ENCODE measurements at regions not wholly inside any gene's neighbourhood (a gene's known extent, or its start where the extent isn't known, plus 50 kb on each side); places are given as distances from the start of the nearest gene placed in this dataset.
"Not testable (repeated sequence)": the region's sequence is repeated elsewhere in the genome, so short reads cannot be mapped to it uniquely, and the experiment has no call there.

DNA sequence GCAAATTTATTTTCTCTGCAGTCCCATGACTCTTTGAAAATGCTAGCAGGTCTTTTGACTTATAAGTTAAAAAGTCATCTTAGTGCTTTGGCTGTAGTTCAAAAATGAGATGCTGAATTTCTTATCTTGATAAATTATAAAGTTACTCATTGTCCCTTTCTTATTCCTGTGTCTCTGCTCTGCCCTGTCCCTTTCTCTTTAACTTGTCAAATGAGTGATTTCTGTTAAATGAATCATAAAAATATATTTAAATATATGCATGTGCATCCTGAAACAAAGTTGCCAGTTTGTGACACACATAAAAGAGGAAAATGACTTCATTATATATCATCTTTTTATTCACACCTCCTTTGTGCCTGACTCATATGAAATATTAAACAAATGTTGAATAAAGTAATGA, 1097.3 kb upstream of the EPHA6 start:
- no peak for DNase-seq

DNA sequence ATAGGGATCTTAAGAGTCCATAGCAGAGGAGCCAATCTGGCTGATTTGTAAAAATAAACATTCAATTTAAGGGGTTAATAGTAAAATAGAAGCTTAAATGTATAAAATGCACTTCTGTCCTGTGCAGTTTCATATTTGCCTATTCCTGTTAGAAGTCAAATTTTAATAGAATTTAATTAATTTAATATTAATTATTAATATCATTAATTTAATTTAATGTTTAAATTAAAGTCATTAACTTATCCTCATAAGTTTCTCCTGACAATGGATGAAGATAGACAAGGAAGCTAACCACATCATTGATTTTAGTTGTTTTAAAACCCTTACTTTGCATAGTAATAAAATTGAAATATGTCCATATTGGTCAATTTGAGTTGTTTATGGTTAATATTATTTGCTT, 1096.2 kb upstream of the EPHA6 start:
- no peak for DNase-seq

DNA sequence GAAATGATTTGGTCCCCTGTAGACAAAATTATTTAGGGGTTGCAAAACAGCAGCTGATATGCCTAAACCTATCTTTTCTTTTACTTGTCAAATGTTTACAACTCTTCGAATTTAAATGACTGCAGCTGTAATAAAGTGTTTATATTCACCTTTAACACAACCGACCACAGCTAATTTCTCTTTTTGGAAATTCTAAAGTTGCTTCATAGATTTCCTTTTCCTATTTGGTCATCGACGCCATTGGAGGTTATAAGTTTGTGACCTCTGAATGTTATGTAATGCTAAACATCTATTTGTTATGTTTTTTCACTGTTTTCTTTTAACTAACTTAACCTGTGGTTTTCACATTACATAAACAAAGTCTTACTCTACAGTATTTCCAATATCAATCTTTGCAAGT, 1094.9 kb upstream of the EPHA6 start:
- DNase-seq = no peak

DNA sequence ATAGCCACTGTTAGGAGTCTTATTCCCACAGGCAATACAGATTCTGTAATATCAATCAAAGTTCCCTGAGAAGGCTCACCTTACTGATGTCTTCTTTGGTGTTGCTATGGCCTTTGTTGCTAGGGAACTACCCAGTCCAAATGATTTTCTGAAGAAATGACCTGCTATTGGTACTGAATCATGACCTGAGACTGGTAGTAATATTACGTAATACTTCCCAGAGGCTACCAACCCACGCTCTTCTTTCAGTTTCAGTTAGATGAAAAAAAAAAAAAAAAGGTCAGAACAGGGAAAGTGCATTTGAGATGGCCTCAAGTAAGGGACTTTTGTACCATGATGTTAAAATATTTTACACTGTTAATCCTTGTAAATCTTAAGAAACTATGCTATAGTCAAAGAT, 1092.5 kb upstream of the EPHA6 start:
- DNase-seq = no peak

DNA sequence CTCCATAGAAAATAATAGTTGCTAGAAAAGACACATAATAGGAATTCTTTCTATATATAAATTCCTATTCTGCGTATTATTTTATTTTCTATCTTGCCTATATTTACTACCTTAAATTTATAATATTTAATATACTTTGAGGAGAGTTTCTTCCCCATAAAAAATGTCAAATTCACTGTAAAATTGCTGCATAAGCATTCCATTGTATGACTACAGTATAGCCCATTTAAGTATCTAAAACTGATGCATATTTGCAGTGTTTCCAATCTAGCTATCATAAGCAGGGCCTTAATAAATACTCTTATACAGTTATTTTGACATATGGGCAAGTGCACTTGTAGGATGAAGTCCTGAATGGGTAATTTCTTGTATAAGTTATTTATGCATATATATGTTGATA, 1088.6 kb upstream of the EPHA6 start:
- DNase-seq = no peak

DNA sequence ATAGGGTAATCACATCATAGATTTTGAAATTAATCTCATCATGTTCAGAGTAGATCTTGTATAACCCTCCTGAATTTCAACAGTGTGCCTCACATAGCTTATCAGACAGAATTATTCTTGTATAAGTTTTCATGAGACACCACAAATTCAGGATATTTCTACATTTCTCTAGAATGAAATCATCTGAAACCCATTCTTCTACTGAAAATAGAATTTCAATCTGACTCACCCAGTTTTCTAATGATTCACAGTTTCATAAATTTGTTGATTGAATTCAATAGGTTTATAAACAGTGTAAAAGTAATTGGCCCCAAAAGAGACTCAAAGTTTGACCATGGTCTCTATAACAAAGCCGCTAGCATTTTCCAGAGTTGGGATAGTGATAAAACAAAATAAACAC, 1082.6 kb upstream of the EPHA6 start:
- DNase-seq = no peak

DNA sequence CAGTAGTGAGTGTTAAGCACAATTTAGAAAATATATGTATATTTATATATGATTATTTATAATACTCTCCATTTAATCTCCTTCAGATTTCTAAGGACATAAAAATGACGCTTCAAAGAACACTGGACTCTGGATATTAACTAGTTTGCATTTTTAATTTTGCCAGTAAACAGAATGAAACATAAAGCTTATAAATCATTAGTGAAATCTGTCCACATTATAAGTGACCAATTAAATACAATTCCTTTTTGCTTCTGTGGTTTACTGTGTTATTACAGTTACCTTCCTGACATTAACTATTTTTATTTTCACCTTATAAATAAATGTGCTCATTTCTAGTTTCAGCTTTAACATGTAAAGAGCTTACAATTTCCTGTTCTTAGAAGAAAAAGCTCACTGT, 1081.1 kb upstream of the EPHA6 start:
- DNase-seq = no peak

DNA sequence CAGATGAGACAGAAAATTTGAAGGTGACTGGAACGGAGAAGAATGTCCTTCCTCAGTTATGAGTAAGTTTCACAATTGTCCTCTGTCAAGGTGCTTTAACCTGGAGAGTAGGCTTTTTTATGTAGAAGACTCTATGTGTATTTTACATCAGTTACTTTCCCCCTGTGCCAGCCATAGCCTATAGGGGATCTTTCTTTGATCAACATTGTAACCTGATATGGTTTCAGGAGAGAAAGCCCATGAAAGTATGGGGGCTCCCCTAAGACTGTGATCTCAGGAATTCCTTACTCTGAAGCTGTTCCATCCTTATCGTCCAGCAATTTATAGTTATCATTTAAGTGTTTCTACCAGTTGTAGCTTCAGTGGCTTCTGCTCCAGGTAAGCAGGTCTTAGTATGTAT, 1076.3 kb upstream of the EPHA6 start:
- no peak for DNase-seq

DNA sequence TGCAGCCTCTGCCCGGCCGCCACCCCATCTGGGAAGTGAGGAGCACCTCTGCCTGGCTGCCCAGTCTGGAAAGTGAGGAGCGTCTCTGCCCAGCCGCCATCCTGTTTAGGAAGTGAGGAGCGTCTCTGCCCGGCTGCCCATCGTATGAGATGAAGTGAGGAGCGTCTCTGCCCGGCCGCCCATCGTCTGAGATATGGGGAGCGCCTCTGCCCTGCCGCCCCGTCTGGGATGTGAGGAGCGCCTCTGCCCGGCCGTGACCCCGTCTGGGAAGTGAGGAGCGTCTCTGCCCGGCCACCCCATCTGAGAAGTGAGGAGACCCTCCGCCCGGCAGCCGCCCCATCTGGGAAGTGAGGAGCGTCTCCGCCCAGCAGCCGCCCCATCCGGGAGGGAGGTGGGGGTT, 1069.5 kb upstream of the EPHA6 start:
- not testable (repeated sequence) for DNase-seq

DNA sequence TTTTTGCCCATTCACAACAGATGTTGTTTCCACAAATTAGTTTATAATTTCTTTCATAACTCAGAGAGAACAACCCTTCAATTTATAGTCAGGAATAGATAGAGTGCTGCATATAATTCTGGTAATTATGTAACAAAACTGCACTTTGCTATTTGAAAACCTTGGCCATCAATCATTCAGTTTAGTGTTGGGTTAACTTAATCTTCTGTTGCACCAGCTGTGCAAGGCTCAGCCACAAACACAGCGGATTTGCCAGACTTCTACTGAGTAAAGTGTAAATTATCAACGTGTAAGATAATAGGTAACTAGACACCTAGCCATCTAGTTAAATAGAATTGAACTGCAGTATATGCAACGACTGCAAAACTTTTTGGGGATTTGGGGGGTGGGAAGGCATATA, 1064.3 kb upstream of the EPHA6 start:
- DNase-seq = no peak

DNA sequence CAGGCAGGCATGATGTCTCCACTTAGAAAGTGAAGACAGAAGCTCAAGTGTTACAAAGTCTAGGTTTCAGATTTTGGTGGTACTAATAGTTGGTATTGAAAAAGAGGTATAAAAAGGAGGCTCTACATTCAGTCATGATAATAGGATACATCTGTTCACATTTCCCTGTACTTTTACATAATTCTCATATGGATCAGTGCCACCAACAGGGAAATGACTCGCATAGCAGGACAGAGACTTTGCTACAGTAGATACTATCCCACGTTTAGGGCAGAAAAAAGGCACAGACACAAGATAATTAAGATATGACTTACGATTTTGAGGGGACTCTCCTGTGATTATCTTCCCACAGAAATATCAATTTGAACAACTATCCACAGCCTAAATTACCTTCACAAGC, 1062.9 kb upstream of the EPHA6 start:
- DNase-seq = no peak

DNA sequence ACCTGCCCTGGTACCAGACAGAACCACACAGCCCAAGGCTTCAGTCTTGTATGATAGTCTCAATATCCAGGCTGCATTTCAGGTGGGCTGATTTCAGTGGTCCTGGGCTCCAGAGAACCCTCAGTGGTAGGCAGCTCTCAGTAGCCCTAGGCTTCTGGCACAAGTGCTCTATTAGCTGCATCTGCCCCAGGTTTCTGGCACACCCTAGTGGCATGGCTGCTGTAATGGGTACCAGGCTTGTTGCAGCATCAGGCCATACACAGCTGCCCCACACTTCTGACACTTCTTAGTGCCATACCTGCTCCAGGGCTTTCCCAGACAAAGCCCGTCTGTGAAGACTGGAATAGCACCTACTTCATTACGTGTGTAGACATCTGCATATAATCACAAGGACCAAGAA, 1062.2 kb upstream of the EPHA6 start:
- no peak for DNase-seq

DNA sequence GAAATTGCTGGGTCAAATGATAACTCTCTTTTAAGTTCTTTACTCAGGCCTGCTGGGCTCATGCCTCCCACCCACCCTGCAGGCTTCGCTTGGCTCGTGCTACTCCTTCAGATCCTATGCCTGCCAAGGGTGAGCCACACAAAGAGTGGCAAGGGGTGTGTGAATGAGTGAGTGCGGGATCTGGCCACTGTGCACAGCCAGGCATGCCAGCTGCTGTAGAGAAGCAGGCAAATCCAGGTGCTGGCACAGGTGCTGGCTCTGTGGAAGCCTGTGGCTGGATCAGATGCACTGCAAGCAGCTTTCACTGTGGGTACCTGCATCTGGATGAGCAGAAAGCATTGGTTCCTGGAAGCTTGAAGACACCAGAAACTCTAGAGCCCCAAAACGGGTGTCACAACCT, 1055.7 kb upstream of the EPHA6 start:
- no peak for DNase-seq

DNA sequence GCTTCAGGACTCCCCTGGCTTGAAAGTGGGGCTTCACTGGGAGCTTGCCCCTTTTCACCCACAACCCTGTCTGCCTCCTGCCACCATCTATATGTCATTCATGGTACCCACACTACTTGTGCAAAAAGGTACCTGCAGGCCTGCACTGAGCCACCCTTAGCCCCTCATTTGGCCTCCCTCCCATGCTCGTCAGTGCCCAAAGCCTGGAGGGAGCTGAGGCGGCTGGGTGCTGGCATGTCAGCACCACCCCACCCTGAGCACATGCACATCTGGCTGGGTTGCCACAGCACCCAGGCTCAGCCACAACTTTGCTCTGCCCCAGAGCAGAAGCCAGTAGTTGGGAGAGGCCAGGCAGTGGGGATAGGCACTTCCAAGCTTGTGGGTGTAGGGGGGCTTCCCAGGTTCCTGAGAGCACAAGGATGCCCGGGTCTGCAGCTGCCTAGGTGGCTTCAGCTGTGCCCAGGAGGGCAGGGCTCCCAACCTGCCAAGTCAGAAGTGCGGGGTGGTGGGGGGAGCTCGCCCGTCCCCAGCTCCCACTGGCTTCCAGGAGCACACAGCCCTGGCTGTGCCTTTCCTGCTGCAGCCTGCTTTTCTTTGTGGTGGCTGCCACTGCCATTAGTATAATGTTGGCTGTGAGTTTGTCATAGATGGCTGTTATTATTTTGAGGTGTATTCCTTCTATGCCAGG, 1054.6 kb upstream of the EPHA6 start:
- DNase-seq = no peak

DNA sequence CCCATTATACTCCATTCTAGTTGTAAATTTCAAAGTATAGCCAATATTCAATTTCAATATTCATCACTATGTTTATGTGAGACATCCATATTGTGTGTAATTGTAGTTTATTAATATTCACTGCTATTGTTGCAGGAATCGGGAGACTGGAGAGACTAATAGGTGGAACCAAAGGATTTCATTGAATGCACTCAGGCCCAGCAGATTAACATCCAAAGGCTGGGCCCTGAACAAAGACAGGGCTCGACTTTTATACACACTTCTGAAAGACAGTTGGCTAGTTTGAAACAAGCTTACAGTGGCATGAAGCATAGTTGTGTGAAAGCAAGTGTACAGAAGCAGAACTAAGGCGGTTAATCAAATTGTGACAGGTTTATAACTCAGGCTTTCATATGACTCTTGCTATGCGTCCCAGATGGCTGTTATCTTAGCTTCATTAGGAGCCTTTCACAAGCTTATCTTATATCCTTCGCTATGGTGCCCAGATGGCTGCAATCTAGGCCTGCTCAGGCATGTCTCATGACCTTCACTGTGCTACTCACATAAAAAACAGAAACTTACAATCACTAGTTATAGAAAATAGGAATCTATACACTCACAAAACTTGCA, 1038.8 kb upstream of the EPHA6 start:
- no peak for DNase-seq

DNA sequence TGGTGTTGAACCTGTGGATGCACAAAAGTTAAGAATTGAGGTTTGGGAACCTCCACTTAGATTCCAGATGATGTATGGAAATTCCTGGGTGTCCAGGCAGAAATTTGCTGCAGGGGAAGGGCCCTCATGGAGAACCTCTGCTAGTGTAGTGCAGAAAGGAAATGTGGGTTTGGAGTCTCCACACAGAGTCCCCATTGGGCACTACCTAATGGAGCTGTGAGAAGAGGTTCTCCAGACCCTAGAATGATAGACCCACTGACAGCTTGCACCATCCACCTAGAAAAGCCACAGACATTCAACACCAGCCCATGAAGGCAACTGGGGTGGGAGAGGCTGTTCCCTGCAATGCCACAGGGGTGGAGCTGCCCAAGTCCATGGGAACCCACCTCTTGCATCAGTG, 1032.8 kb upstream of the EPHA6 start:
- DNase-seq = no peak

DNA sequence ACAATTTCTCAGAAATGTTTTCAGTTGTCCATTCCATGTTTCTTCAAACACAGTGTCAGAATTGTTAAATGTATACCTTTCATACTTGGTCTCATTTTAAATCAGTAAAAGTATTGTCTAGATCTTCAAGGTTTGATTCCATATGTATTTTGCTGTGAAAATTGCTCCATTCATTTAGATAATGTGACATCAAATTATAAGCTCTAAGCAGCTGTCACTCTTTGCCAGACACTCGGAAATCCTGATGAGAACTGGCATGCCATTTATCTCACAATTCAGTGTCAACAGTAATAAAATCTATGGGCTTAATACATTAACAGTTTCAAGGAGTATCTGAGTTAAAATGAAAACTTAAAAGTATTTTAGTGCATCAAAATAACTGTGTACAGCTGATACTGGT, 1025.3 kb upstream of the EPHA6 start:
- DNase-seq = no peak

DNA sequence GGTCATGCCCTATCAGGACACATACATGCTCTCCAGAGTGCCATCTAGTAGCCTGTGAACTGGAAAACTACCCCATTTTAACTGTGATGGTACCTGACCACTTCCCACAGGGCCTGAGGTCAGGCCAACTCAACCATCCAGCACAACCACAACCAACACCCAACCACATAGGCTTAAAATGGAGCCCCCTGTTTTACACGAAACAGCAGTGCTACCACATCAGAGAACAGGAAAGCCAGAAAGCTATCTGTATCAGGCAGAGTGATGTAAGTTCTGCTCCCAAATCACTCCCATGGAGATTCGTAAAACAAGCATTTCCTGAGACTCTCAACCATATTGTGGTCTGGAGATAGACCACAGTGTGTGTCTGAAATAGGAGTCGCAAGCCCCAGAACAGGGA, 1017.3 kb upstream of the EPHA6 start:
- no peak for DNase-seq

DNA sequence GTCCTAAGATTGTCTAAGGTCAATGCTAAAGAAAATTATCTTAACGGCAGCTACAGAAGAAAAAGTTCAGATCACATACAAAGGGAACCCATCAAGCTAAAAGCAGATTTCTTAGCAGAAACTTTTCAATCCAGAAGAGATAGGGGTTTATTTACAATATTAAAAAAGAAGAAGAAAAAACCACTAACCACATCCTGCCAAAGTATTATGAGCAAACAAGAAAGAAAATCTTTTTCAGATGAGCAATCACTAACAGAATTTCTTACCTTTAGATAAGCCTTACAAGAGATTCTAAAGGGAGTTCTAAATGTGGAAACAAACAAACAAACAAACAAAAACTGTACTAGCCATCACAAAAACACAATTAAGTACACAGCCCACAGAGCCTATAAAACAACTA, 1015.8 kb upstream of the EPHA6 start:
- no peak for DNase-seq

DNA sequence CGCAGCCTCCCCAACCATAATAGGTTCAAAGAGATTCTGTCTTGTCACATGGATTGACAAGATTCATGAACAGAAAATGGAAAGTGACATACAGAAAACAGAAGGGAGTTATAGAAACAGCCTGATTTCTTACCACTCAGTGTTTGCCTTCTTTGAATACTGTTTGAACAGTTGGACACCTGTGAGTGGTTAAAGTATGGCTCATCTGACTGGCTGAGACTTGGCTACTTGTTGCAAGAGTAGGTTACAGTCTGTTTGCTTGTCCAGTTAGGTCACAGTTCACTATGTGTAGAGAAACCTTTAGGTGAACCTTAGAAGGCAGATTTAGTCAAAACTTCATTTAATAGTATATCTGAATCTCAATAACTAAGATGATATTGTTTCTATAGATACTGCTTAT, 1003.9 kb upstream of the EPHA6 start:
- peak; percentile 6 to 27 for DNase-seq

DNA sequence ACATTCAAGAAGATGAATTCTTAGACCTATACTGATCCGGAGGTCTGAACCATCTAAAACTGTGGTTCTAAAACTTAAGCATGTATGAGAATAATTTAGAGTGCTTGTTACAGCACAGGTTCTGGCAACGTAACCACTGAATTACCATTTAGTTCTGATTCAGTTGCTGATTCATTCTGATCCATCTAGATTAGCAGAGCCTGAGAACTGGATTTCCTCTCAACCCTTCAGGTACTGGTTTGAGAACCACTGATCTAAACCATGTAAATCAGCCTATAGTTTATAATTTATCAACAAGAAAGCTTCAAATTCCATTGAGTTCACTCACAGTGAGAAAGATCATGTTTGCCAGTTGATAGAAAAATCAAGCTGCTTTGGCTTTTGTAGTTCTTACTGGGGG, 1001.1 kb upstream of the EPHA6 start:
- DNase-seq = no peak

DNA sequence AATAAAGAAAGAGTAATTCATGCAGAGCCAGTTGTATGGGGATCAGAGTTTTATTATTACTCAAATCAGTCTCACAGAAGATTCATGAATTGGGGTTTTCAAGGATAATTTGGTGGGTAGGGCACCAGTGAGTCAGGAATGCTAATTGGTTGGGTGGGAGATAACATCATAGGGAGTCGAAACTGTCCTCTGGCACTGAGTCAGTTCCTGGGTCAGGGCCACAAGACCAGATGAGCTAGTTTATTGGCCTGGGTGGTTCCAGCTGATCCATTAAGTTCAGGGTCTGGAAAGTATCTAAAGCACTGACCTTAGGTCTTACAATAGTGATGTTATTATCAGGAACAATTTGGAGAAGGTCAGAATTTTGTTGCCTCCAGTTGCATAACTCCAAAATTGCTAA, 998.6 kb upstream of the EPHA6 start:
- DNase-seq = no peak

DNA sequence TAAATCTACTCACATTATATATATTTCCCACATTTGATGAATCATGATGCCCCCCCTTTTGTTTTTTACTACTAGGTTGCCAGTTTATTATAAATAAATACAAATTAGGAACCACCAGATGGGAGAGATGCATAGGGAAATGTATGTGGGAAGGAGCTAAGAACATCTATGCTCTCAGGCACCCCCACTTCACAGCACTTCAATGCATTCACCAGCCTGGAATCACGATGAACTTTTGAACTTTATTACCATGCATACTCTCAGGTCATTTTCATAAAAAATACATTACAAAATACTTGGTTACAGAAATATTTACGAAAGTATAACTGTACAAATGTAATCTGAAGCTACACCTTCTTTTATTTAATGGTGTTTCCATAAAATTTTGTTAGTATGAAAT, 988.0 kb upstream of the EPHA6 start:
- peak in 1 of 2 experiments; percentile 33 for DNase-seq

DNA sequence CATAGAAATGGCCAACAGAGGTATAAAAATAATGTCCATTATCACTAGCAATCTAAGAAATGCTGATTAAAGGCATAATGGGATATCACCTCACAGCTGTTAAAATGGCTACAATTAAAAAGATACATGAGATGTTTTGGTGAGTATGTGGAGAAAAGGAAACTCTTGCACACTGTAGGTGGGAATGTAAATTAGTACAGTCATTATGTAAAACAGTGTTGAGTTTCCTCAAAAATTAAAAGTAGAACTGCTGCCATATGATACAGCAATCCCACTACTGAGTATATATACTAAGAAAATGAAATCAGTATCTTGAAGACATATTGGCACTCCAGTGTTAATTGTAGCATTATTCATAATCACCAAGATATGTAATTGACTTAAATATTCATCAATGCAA, 982.2 kb upstream of the EPHA6 start:
- DNase-seq = peak in 1 of 2 experiments; percentile 0

DNA sequence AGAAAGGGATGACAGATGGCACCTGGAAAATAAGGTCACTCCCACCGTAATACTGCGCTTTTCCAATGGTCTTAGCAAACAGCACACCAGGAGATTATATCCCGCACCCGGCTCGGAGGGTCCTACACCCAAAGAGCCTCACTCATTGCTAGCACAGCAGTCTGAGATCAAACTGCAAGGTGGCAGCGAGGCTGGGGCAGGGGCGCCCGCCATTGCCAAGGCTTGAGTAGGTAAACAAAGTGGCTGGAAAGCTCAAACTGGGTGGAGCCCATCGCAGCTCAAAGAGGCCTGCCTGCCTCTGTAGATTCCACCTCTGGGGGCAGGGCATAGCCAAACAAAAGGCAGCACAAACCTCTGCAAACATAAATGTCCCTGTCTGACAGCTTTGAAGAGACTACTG, 953.8 kb upstream of the EPHA6 start:
- not testable (repeated sequence) for DNase-seq
